H1 (cell line): ENCODE measurements at regions not wholly inside any gene's neighbourhood (a gene's known extent, or its start where the extent isn't known, plus 50 kb on each side); places are given as distances from the start of the nearest gene placed in this dataset.

ENCODE experiments used
- CTCF ChIA-PET: fragments of 300-600 bp; sonication (Branson Sonifier 250); formaldehyde crosslinking; loops from one replicate; lab custom pipeline; 2021; ENCODE audit not compliant: partially characterized antibody; lab: Charles Lee
- POLR2A ChIA-PET: fragments of 300-600 bp; sonication (Branson Sonifier 250); formaldehyde crosslinking; loops from one replicate; lab custom pipeline; 2021; ENCODE audit warnings: inconsistent platforms; ENCODE audit not compliant: partially characterized antibody; lab: Charles Lee
- DNase-seq, 2 experiments: peaks; one replicate each; pipeline versions ENCODE4 v3.0.0 to v3.0.0-alpha.2; 2010 to 2022; ENCODE audit warnings: low spot score in 2 of 2, low read depth in 1 of 2, mixed read lengths in 1 of 2
- FAIRE-seq: peaks from 2 replicates; lab custom pipeline; 2011; peaks lifted over from hg19 to GRCh38; lab: Jason Lieb, UNC
- H2AFZ ChIP-seq: 2 replicates; pipeline ENCODE4 v1.8.1; 2012; ENCODE audit warnings: low read length, inconsistent platforms
- H2AK5ac ChIP-seq: 2 replicates; pipeline ENCODE4 v1.6.1; 2013; ENCODE audit warnings: low read depth, low read length
- H2BK120ac ChIP-seq: replicated peaks from 2 replicates; pipeline ENCODE3; 2013; ENCODE audit warnings: low read depth, low read length, inconsistent platforms
- H2BK12ac ChIP-seq: 2 replicates; pipeline ENCODE4 v1.6.1; 2013; ENCODE audit warnings: low read depth, low read length
- H2BK15ac ChIP-seq: 2 replicates; pipeline ENCODE4 v1.6.1; 2013; ENCODE audit warnings: low read length
- H2BK20ac ChIP-seq: 2 replicates; pipeline ENCODE4 v1.6.1; 2013; ENCODE audit warnings: low read length
- H2BK5ac ChIP-seq: 2 replicates; pipeline ENCODE4 v1.6.1; 2013; ENCODE audit warnings: low read depth, low read length
- H3K14ac ChIP-seq: 2 replicates; pipeline ENCODE4 v1.6.1; 2013; ENCODE audit warnings: inconsistent platforms; ENCODE audit not compliant: insufficient read length
- H3K18ac ChIP-seq: 2 replicates; pipeline ENCODE4 v1.6.1; 2013; ENCODE audit warnings: low read length; ENCODE audit errors: extremely low read depth
- H3K23ac ChIP-seq: 2 replicates; pipeline ENCODE4 v1.6.1; 2013; ENCODE audit warnings: inconsistent platforms; ENCODE audit not compliant: insufficient read length
- H3K23me2 ChIP-seq: 2 replicates; pipeline ENCODE4 v1.6.1; 2013; ENCODE audit warnings: low read depth, low read length
- H3K27ac ChIP-seq: 2 replicates; pipeline ENCODE4 v1.6.1; 2011; ENCODE audit warnings: low read depth, low read length, inconsistent platforms
- H3K27me3 ChIP-seq, 4 experiments: replicated peaks in 1 of 4; 1 replicate in 1 of 4; 2 replicates in 3 of 4; pipeline versions ENCODE4 v1.6.1 to v1.8.1; 2011 to 2013; ENCODE audit warnings: low read length in 3 of 4, mild to moderate bottlenecking in 3 of 4, inconsistent platforms in 2 of 4, mixed read lengths in 2 of 4, moderate library complexity in 1 of 4; ENCODE audit not compliant: control insufficient read depth in 3 of 4, insufficient read depth in 3 of 4; ENCODE audit errors: extremely low read depth in 1 of 4
- H3K36me3 ChIP-seq, 4 experiments: 2 replicates each; pipeline versions ENCODE4 v1.6.1 to v1.8.1; 2011 to 2013; ENCODE audit warnings: mild to moderate bottlenecking in 4 of 4, low read length in 3 of 4, moderate library complexity in 2 of 4, control low read depth in 1 of 4, inconsistent platforms in 1 of 4; ENCODE audit not compliant: insufficient read depth in 4 of 4, control insufficient read depth in 2 of 4
- H3K4ac ChIP-seq: replicated peaks from 2 replicates; pipeline ENCODE3; 2013; ENCODE audit warnings: low read length, low read depth, mixed read lengths, inconsistent platforms; ENCODE audit not compliant: insufficient read length
- H3K4me1 ChIP-seq, 4 experiments: replicated peaks in 1 of 4; 1 replicate in 1 of 4; 2 replicates in 3 of 4; pipeline versions ENCODE4 v1.6.1 to v1.8.1; 2011 to 2013; ENCODE audit warnings: low read length in 3 of 4, inconsistent platforms in 2 of 4, mixed read lengths in 1 of 4; ENCODE audit not compliant: insufficient read depth in 4 of 4, control insufficient read depth in 3 of 4
- H3K4me2 ChIP-seq, 2 experiments: 2 replicates each; pipeline versions ENCODE4 v1.6.1 to v1.8.1; 2011 to 2013; ENCODE audit warnings: low read depth in 2 of 2, low read length in 2 of 2, control low read depth in 1 of 2, inconsistent platforms in 1 of 2, mild to moderate bottlenecking in 1 of 2; ENCODE audit not compliant: insufficient read depth in 1 of 2
- H3K4me3 ChIP-seq, 4 experiments: fragments of 200-600, 300-600 bp in 1 of 4; sonication (generic), shearing (Covaris generic), sonication (Bioruptor Twin) in 1 of 4; 2 replicates each; pipeline versions ENCODE4 v1.5.1 to v1.8.1; 2011 to 2016; ENCODE audit warnings: low read length in 4 of 4, low read depth in 3 of 4, control low read depth in 2 of 4, inconsistent platforms in 2 of 4, mild to moderate bottlenecking in 2 of 4, mixed read lengths in 1 of 4, moderate library complexity in 1 of 4; ENCODE audit not compliant: insufficient read depth in 2 of 4; ENCODE audit errors: extremely low read depth in 1 of 4
- H3K56ac ChIP-seq: replicated peaks from 2 replicates; pipeline ENCODE3; 2013; ENCODE audit warnings: low read depth, mild to moderate bottlenecking, mixed read lengths, low read length, inconsistent platforms; ENCODE audit not compliant: insufficient read length
- H3K79me1 ChIP-seq: 2 replicates; pipeline ENCODE4 v1.6.1; 2013; ENCODE audit warnings: low read depth, low read length, control low read depth
- H3K79me2 ChIP-seq, 2 experiments: 2 replicates each; pipeline versions ENCODE4 v1.6.1 to v1.8.1; 2012 to 2013; ENCODE audit warnings: low read length in 2 of 2, mild to moderate bottlenecking in 2 of 2, inconsistent platforms in 1 of 2; ENCODE audit not compliant: insufficient read depth in 2 of 2, control insufficient read depth in 1 of 2
- H3K9ac ChIP-seq, 4 experiments: replicated peaks in 1 of 4; 1 replicate in 1 of 4; 2 replicates in 3 of 4; pipeline versions ENCODE4 v1.6.1 to v1.8.1; 2011 to 2013; ENCODE audit warnings: low read depth in 3 of 4, low read length in 3 of 4, control low read depth in 2 of 4, mild to moderate bottlenecking in 2 of 4, moderate library complexity in 2 of 4, inconsistent platforms in 1 of 4; ENCODE audit errors: extremely low read depth in 1 of 4
- H3K9me3 ChIP-seq, 2 experiments: 2 replicates each; pipeline versions ENCODE4 v1.6.1 to v1.8.1; 2012 to 2013; ENCODE audit warnings: mild to moderate bottlenecking in 2 of 2, moderate library complexity in 2 of 2, control low read depth in 1 of 2, inconsistent platforms in 1 of 2, low read depth in 1 of 2, low read length in 1 of 2, mixed read lengths in 1 of 2; ENCODE audit not compliant: insufficient read depth in 2 of 2
- H4K20me1 ChIP-seq, 2 experiments: replicated peaks in 1 of 2; 2 replicates each; pipeline versions ENCODE3 to v1.8.1; 2011 to 2013; ENCODE audit warnings: inconsistent platforms in 2 of 2, low read length in 2 of 2, mild to moderate bottlenecking in 1 of 2; ENCODE audit not compliant: insufficient read depth in 2 of 2, control insufficient read depth in 1 of 2
- H4K5ac ChIP-seq: 2 replicates; pipeline ENCODE4 v1.6.1; 2013; ENCODE audit warnings: low read length, low read depth, mixed read lengths, inconsistent platforms; ENCODE audit not compliant: insufficient read length
- H4K8ac ChIP-seq: 2 replicates; pipeline ENCODE4 v1.8.0; 2013; ENCODE audit warnings: mild to moderate bottlenecking, moderate library complexity, low read length, inconsistent platforms; ENCODE audit not compliant: insufficient read depth; ENCODE audit errors: extremely low read depth
- H4K91ac ChIP-seq: replicated peaks from 2 replicates; pipeline ENCODE3; 2013; ENCODE audit warnings: low read length, mixed read lengths, inconsistent platforms; ENCODE audit not compliant: insufficient read length
- BACH1 ChIP-seq: IDR thresholded peaks from 2 replicates; pipeline ENCODE4 v1.6.1; 2012; ENCODE audit warnings: low read length, improper control_type of control experiment
- RAD21 ChIP-seq, 2 experiments: IDR thresholded peaks in 1 of 2; conservative IDR thresholded peaks in 1 of 2; 2 replicates each; pipeline ENCODE4 v1.6.1; 2011; ENCODE audit warnings: low read depth in 2 of 2, low read length in 2 of 2, improper control_type of control experiment in 1 of 2, inconsistent platforms in 1 of 2, mild to moderate bottlenecking in 1 of 2, moderate library complexity in 1 of 2
- WGBS, 2 experiments: shearing (Covaris generic) in 1 of 2; methylation state at CpG; one replicate each; pipeline versions ENCODE4 v1.1.6 to v1.1.7; 2013 to 2015; ENCODE audit warnings: low lambda C conversion rate in 2 of 2, mixed read lengths in 2 of 2, inconsistent platforms in 1 of 2, low coverage in 1 of 2, missing lambda C conversion rate in 1 of 2; ENCODE audit not compliant: insufficient replicate concordance in 2 of 2, insufficient coverage in 1 of 2, insufficient read length in 1 of 2; ENCODE audit errors: extremely low coverage in 1 of 2, missing lambda C conversion rate in 1 of 2; 5-methylcytosine and 5-hydroxymethylcytosine counted together
- TF ChIP-seq, protein P1 (sequence below), 3 experiments: IDR thresholded peaks; 1 replicate in 2 of 3; 2 replicates in 1 of 3; pipeline versions ENCODE4 v1.5.1 to v1.6.1; 2011; ENCODE audit warnings: low read length in 3 of 3, mild to moderate bottlenecking in 3 of 3, inconsistent platforms in 2 of 3, low read depth in 1 of 3, moderate library complexity in 1 of 3; ENCODE audit not compliant: insufficient read depth in 1 of 3; ENCODE audit errors: control extremely low read depth in 1 of 3

DNA sequence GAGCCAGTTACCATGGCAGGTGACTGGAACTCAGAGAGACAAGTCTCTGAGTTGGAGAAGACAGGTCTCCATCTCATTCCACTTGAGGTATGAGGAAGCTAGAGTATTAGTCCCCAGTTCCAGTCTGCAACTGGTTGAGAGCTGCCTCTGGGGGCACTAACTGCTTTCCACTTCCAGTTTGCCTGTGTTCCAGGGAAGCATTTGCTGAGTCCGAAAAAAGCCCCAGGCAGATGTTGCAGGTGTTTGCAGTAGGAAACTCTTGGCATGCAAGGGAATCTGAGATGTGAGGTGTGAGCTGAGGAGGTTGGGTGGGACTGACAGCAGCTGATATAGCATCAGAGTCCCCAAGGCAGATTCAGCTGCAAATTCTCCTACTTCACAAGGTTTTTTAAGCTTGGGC, 272.2 kb upstream of the CASK start:
- TF ChIP-seq, protein P1, sequence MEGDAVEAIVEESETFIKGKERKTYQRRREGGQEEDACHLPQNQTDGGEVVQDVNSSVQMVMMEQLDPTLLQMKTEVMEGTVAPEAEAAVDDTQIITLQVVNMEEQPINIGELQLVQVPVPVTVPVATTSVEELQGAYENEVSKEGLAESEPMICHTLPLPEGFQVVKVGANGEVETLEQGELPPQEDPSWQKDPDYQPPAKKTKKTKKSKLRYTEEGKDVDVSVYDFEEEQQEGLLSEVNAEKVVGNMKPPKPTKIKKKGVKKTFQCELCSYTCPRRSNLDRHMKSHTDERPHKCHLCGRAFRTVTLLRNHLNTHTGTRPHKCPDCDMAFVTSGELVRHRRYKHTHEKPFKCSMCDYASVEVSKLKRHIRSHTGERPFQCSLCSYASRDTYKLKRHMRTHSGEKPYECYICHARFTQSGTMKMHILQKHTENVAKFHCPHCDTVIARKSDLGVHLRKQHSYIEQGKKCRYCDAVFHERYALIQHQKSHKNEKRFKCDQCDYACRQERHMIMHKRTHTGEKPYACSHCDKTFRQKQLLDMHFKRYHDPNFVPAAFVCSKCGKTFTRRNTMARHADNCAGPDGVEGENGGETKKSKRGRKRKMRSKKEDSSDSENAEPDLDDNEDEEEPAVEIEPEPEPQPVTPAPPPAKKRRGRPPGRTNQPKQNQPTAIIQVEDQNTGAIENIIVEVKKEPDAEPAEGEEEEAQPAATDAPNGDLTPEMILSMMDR (IDR thresholded peaks at IDR 0.05; ENCODE audit: control extremely low read depth in 1 of 3, insufficient read depth in 1 of 3, low read depth in 1 of 3, low read length in 3 of 3), result peak in 1 of 3 experiments; percentile 13; a peak in 1 of 4 replicates
- peak; percentile 11 to 20; a peak in 2 of 4 replicates for TF ChIP-seq RAD21 (IDR thresholded peaks at IDR 0.05 in 1 of 2, conservative IDR thresholded peaks at IDR 0.05 in 1 of 2; ENCODE audit: low read depth in 2 of 2, low read length in 2 of 2)
- TF ChIP-seq BACH1, result no peak

More for the DNA sequence above, 272.2 kb upstream of the CASK start:
- ChIA-PET CTCF (interaction anchor here (0.6 kb wide), 1 partner anchor 165 kb away, joined by 3 read pairs; no protein-coding TSS in a partner anchor), POLR2A (no interaction called here)
- no peaks in the 10 kb centered on the region for H3K79me2 ChIP-seq
- H4K20me1 ChIP-seq, result no peaks in the 10 kb centered on the region
- no peak overlapping the region for H4K8ac ChIP-seq
- H3K4me2 ChIP-seq, result no peak overlapping the region
- H4K5ac ChIP-seq, result no peak overlapping the region
- 86% methylated on average over 1 of the region's 1 CpG; no CpG with 5 or more reads in 1 of the 2 experiments for WGBS, 2 experiments
- FAIRE-seq (no peak), DNase-seq (no peak)
- no peak overlapping the region for H2AK5ac ChIP-seq
- H3K14ac ChIP-seq, result no peak overlapping the region
- H3K18ac ChIP-seq, result no peak overlapping the region
- H3K27ac ChIP-seq, result no peak overlapping the region
- no peaks in the 10 kb centered on the region for H3K79me1 ChIP-seq
- H2BK20ac ChIP-seq, result no peak overlapping the region
- H2BK120ac ChIP-seq, result no peak overlapping the region
- H3K9me3 ChIP-seq, result no peaks in the 10 kb centered on the region; a peak in 1 of 4 replicates
- H3K4ac ChIP-seq, result no peak overlapping the region
- no peak overlapping the region for H2BK5ac ChIP-seq
- no peak overlapping the region for H3K56ac ChIP-seq
- H2BK15ac ChIP-seq, result no peak overlapping the region
- no peaks in the 10 kb centered on the region for H3K27me3 ChIP-seq
- H3K4me1 ChIP-seq, result no peaks in the 10 kb centered on the region
- no peak overlapping the region for H2BK12ac ChIP-seq
- no peaks in the 10 kb centered on the region for H3K23me2 ChIP-seq
- no peak overlapping the region for H3K4me3 ChIP-seq
- H3K36me3 ChIP-seq, result no peaks in the 10 kb centered on the region
- H2AFZ ChIP-seq, result no peak overlapping the region; the same call in 1 of the 2 replicates
- no peak overlapping the region for H3K23ac ChIP-seq
- H3K9ac ChIP-seq, result no peak overlapping the region
- no peak overlapping the region for H4K91ac ChIP-seq
